GM18861 (cell line): ENCODE measurements at regions not wholly inside any gene's neighbourhood (a gene's known extent, or its start where the extent isn't known, plus 50 kb on each side); places are given as distances from the start of the nearest gene placed in this dataset.
"Not testable (repeated sequence)": the region's sequence is repeated elsewhere in the genome, so short reads cannot be mapped to it uniquely, and the experiment has no call there.

Experiments used
- ATAC-seq: cut with Tn5 transposase; IDR thresholded peaks from one replicate; pipeline ENCODE4 v1.9.1; 2021; ENCODE audit not compliant: unreplicated experiment

- ATAC-seq, result no peak
Measured at GRCh38 chr1:148386617-148387016, 96.5 kb downstream of the PPIAL4G start.

DNA sequence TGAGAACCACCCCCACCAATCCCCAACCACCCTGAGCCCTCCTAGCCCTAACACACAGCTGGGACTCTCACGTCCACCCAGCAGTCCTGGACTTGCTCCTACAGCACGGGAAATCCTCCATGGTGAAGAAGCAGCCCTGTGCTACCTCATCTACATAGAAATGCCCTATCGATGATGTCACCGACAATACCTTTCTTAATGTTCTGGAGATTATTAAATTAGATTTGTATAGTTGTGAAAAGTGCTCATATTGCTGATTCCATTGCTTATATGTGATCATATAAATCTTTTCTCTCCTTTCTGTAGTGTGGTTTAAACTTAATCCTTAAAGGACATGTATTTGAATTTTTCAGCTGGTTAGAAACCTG lies 97.1 kb downstream of the PPIAL4G start:
- not testable (repeated sequence) for ATAC-seq

- ATAC-seq, result no peak
Measured at GRCh38 chr1:148385371-148386030, 97.6 kb downstream of the PPIAL4G start.

- no peak for ATAC-seq
Measured at GRCh38 chr1:148383966-148384365, 99.1 kb downstream of the PPIAL4G start.

DNA sequence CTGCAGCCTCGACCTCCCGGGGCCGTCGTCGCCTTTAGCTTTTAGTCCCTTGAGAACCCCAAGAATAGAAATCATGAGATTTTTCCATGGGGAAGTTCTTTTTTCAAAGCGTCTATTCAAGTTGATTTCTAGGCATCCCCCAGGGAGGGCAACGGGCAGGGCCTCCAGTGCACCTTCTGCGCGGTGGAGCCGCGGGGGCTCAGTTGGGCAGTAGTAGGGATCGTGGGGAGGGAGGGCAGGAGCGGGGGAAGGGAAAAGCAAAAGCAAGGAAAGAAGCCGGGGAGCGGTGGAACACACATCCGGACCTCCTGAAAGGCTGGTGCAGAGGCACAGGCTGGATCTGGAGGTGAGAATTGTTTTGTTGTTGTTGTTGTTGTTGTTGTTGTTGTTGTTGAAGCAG lies 103.4 kb downstream of the PPIAL4G start:
- ATAC-seq, result no peak

DNA sequence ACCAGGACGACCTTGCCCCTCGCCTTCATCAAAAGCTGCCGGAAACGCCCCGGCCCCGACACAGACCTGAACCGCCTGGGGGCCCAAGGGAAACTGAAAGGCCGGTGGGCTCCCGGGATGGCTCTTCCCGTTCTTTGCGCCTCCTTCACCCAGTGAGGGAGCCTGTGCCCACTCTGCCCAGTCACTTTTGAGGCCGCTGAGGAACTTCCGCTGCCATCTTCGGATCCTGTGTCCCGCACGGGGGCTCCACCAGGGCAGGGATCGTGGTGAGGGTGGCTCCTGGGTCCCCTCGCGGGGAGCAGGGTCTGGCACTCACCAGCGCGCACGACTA lies 104.0 kb downstream of the PPIAL4G start:
- no peak for ATAC-seq

GRCh38 chr1:148377992-148378391 lies 105.1 kb downstream of the PPIAL4G start:
- not testable (repeated sequence) for ATAC-seq

- ATAC-seq, result not testable (repeated sequence)
Measured at GRCh38 chr1:148377045-148377444, 106.1 kb downstream of the PPIAL4G start.

DNA sequence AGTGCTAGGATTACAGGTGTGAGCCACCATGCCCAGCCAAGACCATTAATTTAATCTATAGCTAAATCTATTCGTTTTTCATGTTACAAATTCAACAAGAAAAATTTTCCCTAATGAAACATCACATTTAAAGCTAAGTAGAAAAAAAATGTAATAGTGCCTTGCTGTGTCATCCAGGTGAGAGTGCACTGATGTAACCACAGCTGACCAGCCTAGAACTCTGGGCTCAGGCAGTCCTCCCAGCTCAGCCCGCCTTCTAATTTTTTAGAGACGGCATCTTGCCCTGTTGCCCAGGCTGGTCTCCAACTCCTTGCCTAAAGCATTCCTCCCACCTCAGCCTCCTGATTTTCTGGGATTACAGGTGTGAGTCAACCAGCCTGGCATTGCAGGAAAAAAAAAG lies 109.0 kb downstream of the PPIAL4G start:
- ATAC-seq, result no peak

- no peak for ATAC-seq
Measured at GRCh38 chr1:148373192-148373925, 109.7 kb downstream of the PPIAL4G start.

DNA sequence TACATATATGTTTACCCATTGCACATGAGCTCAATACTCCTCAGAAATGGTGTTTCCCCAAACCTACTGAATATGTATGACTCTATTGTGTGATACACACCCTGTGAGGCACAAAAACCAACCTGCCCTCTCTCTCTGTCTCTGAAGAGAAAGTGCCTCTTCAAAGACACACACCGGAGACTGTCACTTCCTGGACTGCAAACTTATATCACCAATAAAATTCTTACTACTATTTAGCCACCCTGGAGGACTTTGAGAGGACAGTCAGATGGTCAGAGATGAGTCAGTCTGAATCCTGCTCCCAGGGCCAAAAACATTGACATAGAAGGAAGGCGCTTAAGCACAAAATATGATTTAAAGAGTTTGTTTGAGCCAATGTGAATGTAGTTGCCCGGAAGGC lies 110.4 kb downstream of the PPIAL4G start:
- no peak for ATAC-seq

GRCh38 chr1:148372051-148372726 lies 110.9 kb downstream of the PPIAL4G start:
- ATAC-seq, result not testable (repeated sequence)

DNA sequence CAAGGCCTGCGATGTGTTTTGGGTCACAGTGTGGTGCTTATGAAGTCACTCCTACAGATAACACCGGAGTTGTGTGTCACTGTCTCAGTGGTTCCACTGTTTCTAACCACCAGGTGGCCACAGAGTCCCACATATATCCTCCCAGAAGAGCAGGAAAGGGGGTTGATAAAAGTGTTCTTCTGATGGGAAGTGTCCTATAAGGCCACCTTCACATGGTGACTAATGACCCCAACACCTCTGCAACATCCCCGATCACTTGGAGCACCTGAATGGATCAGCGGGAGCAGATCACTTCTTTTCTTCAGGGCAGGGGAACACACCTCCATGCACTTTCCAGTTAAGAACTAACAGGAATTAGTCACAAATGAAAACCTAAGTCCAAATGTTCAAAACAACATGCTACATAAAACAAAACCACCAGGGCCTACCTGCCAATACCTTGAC lies 111.5 kb downstream of the PPIAL4G start:
- not testable (repeated sequence) for ATAC-seq

GRCh38 chr1:148370661-148371060 lies 112.4 kb downstream of the PPIAL4G start:
- not testable (repeated sequence) for ATAC-seq

GRCh38 chr1:148367596-148367995 lies 115.5 kb downstream of the PPIAL4G start:
- ATAC-seq, result no peak

DNA sequence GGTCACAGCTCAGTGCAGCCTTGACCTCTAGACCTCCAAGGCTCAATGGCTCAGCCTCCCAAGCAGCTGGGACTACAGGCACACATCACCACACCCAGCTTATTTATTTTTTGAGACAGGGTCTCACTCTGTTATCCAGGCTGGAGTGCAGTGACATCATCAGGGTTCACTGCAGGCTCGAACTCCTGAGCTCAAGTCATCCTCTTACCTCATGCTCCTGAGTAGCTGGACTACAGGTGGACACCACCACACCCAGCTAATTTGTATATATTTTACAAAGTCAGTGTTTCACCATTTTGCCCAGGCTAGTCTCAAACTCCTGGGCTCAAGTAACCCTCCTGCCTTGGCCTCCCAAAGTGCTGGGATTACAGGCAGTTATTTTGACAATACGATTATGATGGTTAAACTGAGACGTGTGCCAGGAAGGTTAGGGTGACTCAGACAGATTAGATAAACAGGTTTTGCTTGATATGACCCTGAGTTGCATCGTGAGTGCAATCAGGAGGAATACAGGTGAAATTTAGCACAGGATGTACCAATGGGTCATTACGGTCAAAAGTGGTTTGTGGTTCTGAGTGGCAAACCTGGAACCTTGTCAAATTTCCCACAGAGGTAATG lies 116.9 kb downstream of the PPIAL4G start:
- ATAC-seq, result not testable (repeated sequence)

DNA sequence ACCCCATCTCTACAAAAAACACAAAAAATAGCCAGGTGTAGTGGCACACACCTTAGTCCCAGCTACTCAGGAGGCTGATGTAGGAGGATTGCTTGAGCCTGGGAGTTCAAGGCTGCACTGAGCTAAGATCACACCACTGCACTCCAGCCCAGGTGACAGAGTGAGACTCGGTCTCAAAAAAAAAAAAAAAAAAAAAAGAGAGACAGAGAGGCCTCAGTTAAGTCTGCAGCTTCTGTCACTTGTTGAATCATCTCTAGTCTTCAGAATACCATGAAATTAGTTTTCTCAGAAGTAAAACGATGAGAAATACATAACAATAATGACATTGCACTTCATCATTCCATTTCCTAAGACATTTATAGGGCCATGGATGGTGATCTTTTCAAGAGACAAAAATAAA lies 118.0 kb downstream of the PPIAL4G start:
- ATAC-seq, result not testable (repeated sequence)

GRCh38 chr1:148363979-148364378 lies 119.1 kb downstream of the PPIAL4G start:
- ATAC-seq, result not testable (repeated sequence)

- ATAC-seq, result no peak
Measured at GRCh38 chr1:148363439-148363810, 119.7 kb downstream of the PPIAL4G start.

DNA sequence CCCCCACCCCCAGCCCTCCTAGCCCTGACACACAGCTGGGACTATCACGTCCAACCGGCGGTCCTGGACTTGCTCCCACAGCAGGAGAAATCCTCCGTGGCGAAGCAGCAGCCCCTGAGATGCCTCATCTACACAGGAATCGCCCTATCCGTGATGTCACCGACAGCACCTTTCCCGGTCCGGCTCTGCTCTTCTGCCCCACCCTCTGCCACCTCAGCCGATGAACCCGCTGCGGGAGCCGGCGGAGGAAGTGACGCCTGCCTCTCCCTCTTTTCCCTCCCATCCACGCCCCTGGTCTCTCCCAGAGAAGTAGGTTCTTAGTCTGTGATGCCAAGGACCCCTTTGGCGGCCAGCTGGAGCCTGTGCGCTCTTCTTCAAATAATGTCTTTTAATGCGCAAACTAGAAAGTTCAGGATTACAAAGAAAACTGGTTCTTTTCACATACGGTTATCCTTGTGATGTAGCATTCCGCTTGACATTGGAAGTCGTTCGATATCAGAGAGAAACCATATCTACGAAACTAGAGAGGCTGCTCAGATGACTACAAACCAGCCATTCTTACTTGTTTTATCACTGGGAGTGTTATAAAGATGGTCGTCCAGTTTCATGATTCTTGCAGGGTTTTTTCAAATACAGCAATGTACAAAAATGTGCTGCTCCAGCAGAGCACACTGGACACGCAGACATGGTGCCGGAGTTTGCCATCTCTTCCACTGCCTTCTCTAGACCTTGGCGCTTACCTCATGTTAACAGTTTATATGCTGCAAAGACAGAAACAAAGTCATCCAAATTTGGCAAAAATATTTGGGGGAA lies 120.3 kb downstream of the PPIAL4G start:
- no peak for ATAC-seq

- ATAC-seq, result no peak
Measured at GRCh38 chr1:148362216-148362611, 120.9 kb downstream of the PPIAL4G start.
